ENCODE measurements at regions not wholly inside any gene's neighbourhood (a gene's known extent, or its start where the extent isn't known, plus 50 kb on each side); places are given as distances from the start of the nearest gene placed in this dataset.

- no peak overlapping the region for H3K27ac ChIP-seq (ENCODE audit: low read length)
- H3K4me1 ChIP-seq (ENCODE audit: low read length): no peaks in the 10 kb centered on the region
- no peak overlapping the region for H3K4me2 ChIP-seq (ENCODE audit: low read depth, low read length)
- no peak overlapping the region for H2AFZ ChIP-seq (ENCODE audit: low read length)
- no peaks in the 10 kb centered on the region for H3K79me2 ChIP-seq (ENCODE audit: low read length)
- H3K27me3 ChIP-seq (replicated peaks; ENCODE audit: insufficient read depth, low read length): no peaks in the 10 kb centered on the region
- H3K9me3 ChIP-seq (replicated peaks; ENCODE audit: insufficient read depth, low read length): no peaks in the 10 kb centered on the region
- H3K36me3 ChIP-seq (replicated peaks; ENCODE audit: insufficient read depth, low read length): no peaks in the 10 kb centered on the region
- no peaks in the 10 kb centered on the region for H3K9me2 ChIP-seq (replicated peaks; ENCODE audit: insufficient read depth, low read length)
- H3K9ac ChIP-seq (ENCODE audit: low read length): no peak overlapping the region
- H3F3A ChIP-seq (ENCODE audit: insufficient read depth, low read length): no peaks in the 10 kb centered on the region
- peak; percentile 60 for DNase-seq
- TF ChIP-seq EZH2phosphoT487 (IDR thresholded peaks at IDR 0.05; ENCODE audit: low read length) (no peak), CTCF (IDR thresholded peaks at IDR 0.05; ENCODE audit: low read length) (peak; percentile 61)
- H4K20me1 ChIP-seq (ENCODE audit: insufficient read depth, low read length): no peaks in the 10 kb centered on the region
- no peak overlapping the region for H3K4me3 ChIP-seq (ENCODE audit: low read length)
Measured at GRCh38 chr17:14926526-14927122, 338.5 kb downstream of the PMP22 start.

DNA sequence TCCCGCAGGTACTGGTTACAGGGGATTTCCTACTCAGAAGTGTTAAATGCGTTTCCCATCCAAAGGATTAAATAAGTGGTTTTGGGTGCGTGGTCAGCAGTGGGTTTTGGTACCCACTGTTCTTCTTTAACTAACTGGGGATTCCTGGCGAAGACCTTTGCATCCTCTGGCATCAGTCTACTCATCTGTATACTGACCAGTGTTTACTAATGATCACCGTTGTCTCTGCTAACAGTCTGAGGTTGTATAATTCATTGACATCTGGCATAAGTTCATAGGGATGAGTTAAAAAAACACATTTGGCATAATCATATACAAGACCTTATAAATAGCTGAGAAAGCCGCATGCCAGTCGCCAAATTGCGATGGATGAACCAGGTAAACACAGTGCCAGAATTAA is 339.1 kb downstream of the PMP22 start:
- H3K9me2 ChIP-seq (replicated peaks; ENCODE audit: insufficient read depth, low read length): no peaks in the 10 kb centered on the region
- H3K4me1 ChIP-seq (ENCODE audit: low read length): no peaks in the 10 kb centered on the region
- no peak overlapping the region for H3K4me3 ChIP-seq (ENCODE audit: low read length)
- no peaks in the 10 kb centered on the region for H3K27me3 ChIP-seq (replicated peaks; ENCODE audit: insufficient read depth, low read length)
- no peak for DNase-seq
- no peaks in the 10 kb centered on the region for H3K79me2 ChIP-seq (ENCODE audit: low read length)
- no peaks in the 10 kb centered on the region for H4K20me1 ChIP-seq (ENCODE audit: insufficient read depth, low read length)
- no peaks in the 10 kb centered on the region for H3F3A ChIP-seq (ENCODE audit: insufficient read depth, low read length)
- H2AFZ ChIP-seq (ENCODE audit: low read length): no peak overlapping the region
- no peaks in the 10 kb centered on the region for H3K36me3 ChIP-seq (replicated peaks; ENCODE audit: insufficient read depth, low read length)
- H3K9me3 ChIP-seq (replicated peaks; ENCODE audit: insufficient read depth, low read length): no peaks in the 10 kb centered on the region
- H3K27ac ChIP-seq (ENCODE audit: low read length): no peak overlapping the region
- H3K4me2 ChIP-seq (ENCODE audit: low read depth, low read length): no peak overlapping the region
- TF ChIP-seq CTCF (IDR thresholded peaks at IDR 0.05; ENCODE audit: low read length): no peak
- no peak for TF ChIP-seq EZH2phosphoT487 (IDR thresholded peaks at IDR 0.05; ENCODE audit: low read length)
- TF ChIP-seq EZH2 (optimal IDR thresholded peaks at IDR 0.05; ENCODE audit: low read depth, low read length): no peak
- no peak overlapping the region for H3K9ac ChIP-seq (ENCODE audit: low read length)

DNA sequence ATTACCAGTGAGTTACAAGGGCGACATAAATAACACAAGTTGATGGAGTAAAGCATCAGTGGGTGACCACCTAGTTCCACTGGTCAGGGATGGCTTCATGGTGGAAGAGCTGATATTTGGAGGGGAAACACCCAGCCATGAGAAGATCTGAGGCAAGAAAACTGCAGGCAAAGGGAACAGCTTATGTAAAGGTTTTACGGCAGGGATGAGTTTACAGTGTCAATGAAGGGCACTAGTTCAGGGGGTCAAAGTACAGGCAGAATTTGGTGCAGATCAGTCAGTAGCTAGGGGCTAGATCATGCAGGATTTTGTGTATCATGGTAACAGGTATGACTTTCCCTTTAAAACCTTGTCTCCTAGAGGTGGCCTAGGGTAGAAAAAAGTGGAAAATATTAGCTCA is 339.6 kb downstream of the PMP22 start:
- H3K27me3 ChIP-seq (replicated peaks; ENCODE audit: insufficient read depth, low read length): no peaks in the 10 kb centered on the region
- no peak overlapping the region for H2AFZ ChIP-seq (ENCODE audit: low read length)
- H4K20me1 ChIP-seq (ENCODE audit: insufficient read depth, low read length): no peaks in the 10 kb centered on the region
- H3K36me3 ChIP-seq (replicated peaks; ENCODE audit: insufficient read depth, low read length): no peaks in the 10 kb centered on the region
- no peak overlapping the region for H3K9ac ChIP-seq (ENCODE audit: low read length)
- no peaks in the 10 kb centered on the region for H3K4me1 ChIP-seq (ENCODE audit: low read length)
- no peaks in the 10 kb centered on the region for H3K9me3 ChIP-seq (replicated peaks; ENCODE audit: insufficient read depth, low read length)
- no peak for DNase-seq
- no peak for TF ChIP-seq CTCF (IDR thresholded peaks at IDR 0.05; ENCODE audit: low read length)
- no peak for TF ChIP-seq EZH2phosphoT487 (IDR thresholded peaks at IDR 0.05; ENCODE audit: low read length)
- no peak for TF ChIP-seq EZH2 (optimal IDR thresholded peaks at IDR 0.05; ENCODE audit: low read depth, low read length)
- no peak overlapping the region for H3K27ac ChIP-seq (ENCODE audit: low read length)
- H3K79me2 ChIP-seq (ENCODE audit: low read length): no peaks in the 10 kb centered on the region
- no peaks in the 10 kb centered on the region for H3K9me2 ChIP-seq (replicated peaks; ENCODE audit: insufficient read depth, low read length)
- H3K4me2 ChIP-seq (ENCODE audit: low read depth, low read length): no peak overlapping the region
- H3K4me3 ChIP-seq (ENCODE audit: low read length): no peak overlapping the region
- no peaks in the 10 kb centered on the region for H3F3A ChIP-seq (ENCODE audit: insufficient read depth, low read length)
